SK-N-SH (cell line): ENCODE measurements at regions not wholly inside any gene's neighbourhood (a gene's known extent, or its start where the extent isn't known, plus 50 kb on each side); places are given as distances from the start of the nearest gene placed in this dataset.
"Not testable (repeated sequence)": the region's sequence is repeated elsewhere in the genome, so short reads cannot be mapped to it uniquely, and the experiment has no call there.

ENCODE experiments used
- CTCF ChIA-PET: fragments of 300-600, 350-600 bp; formaldehyde crosslinking; extraction: SDS; loops from one replicate; lab custom pipeline; 2021; lab: Yijun Ruan, JAX
- POLR2A ChIA-PET: fragments of 350-600 bp; sonication (Branson Sonifier 250); formaldehyde crosslinking; extraction: SDS; loops from one replicate; lab custom pipeline; 2020; ENCODE audit warnings: antibody characterized with exemption, inconsistent platforms; lab: Yijun Ruan, JAX
- DNase-seq: peaks from one replicate; pipeline ENCODE4 v3.0.0; 2012
- H2AFZ ChIP-seq: fragments of 200-600 bp; sonication (generic); 2 replicates; pipeline ENCODE4 v1.8.1; 2016; ENCODE audit warnings: antibody characterized with exemption, mild to moderate bottlenecking, low read depth
- H3F3A ChIP-seq: fragments of 200-600 bp; sonication (generic); replicated peaks from 2 replicates; pipeline ENCODE3; 2016; ENCODE audit warnings: antibody characterized with exemption, mild to moderate bottlenecking; ENCODE audit not compliant: insufficient read depth
- H3K27ac ChIP-seq, 2 experiments: fragments of 200-500 bp in 1 of 2; fragments of 200-600 bp in 1 of 2; sonication (Bioruptor generic) in 1 of 2; sonication (generic), shearing (Covaris generic) in 1 of 2; 2 replicates each; pipeline versions ENCODE4 v1.5.1 to v1.6.1; 2014 to 2016; ENCODE audit warnings: low read depth in 2 of 2, inconsistent platforms in 1 of 2, low read length in 1 of 2, mild to moderate bottlenecking in 1 of 2, mixed read lengths in 1 of 2
- H3K27me3 ChIP-seq: fragments of 200-600 bp; sonication (generic), shearing (Covaris generic); 2 replicates; pipeline ENCODE4 v1.6.1; 2016; ENCODE audit warnings: mixed run types; ENCODE audit not compliant: insufficient read depth
- H3K36me3 ChIP-seq, 2 experiments: fragments of 200-500 bp in 1 of 2; fragments of 200-600 bp in 1 of 2; sonication (Bioruptor generic) in 1 of 2; sonication (generic) in 1 of 2; replicated peaks in 1 of 2; 2 replicates each; pipeline versions ENCODE3 to v1.5.1; 2014 to 2016; ENCODE audit warnings: low read length in 1 of 2, mild to moderate bottlenecking in 1 of 2; ENCODE audit not compliant: insufficient read depth in 2 of 2, control insufficient read depth in 1 of 2
- H3K4me1 ChIP-seq, 2 experiments: fragments of 200-500 bp in 1 of 2; fragments of 200-600 bp in 1 of 2; sonication (Bioruptor generic) in 1 of 2; sonication (generic), shearing (Covaris generic) in 1 of 2; 2 replicates each; pipeline versions ENCODE4 v1.5.1 to v1.6.1; 2014 to 2016; ENCODE audit warnings: low read depth in 1 of 2, low read length in 1 of 2, mixed run types in 1 of 2; ENCODE audit not compliant: insufficient read depth in 2 of 2, control insufficient read depth in 1 of 2
- H3K4me2 ChIP-seq: fragments of 200-600 bp; sonication (generic), shearing (Covaris generic); 2 replicates; pipeline ENCODE4 v1.6.1; 2017; ENCODE audit warnings: mixed run types
- H3K4me3 ChIP-seq, 2 experiments: fragments of 200-500 bp in 1 of 2; fragments of 200-600 bp in 1 of 2; sonication (Bioruptor generic) in 1 of 2; sonication (generic), shearing (Covaris generic) in 1 of 2; 2 replicates each; pipeline versions ENCODE4 v1.5.1 to v1.8.1; 2014 to 2016; ENCODE audit warnings: low read depth in 2 of 2, inconsistent platforms in 1 of 2, low read length in 1 of 2, mild to moderate bottlenecking in 1 of 2, mixed read lengths in 1 of 2, moderate library complexity in 1 of 2
- H3K79me2 ChIP-seq: fragments of 200-600 bp; sonication (generic); 2 replicates; pipeline ENCODE4 v1.8.1; 2017; ENCODE audit warnings: mild to moderate bottlenecking; ENCODE audit not compliant: insufficient read depth
- H3K9ac ChIP-seq: fragments of 200-600 bp; sonication (generic); 2 replicates; pipeline ENCODE4 v1.6.1; 2017; ENCODE audit warnings: mixed run types
- H3K9me2 ChIP-seq: fragments of 200-600 bp; sonication (generic); 2 replicates; pipeline ENCODE4 v1.6.1; 2017; ENCODE audit warnings: mixed run types
- H3K9me3 ChIP-seq: fragments of 200-600 bp; sonication (generic); 2 replicates; pipeline ENCODE4 v1.6.1; 2017; ENCODE audit warnings: mixed run types, mild to moderate bottlenecking, moderate library complexity
- H4K20me1 ChIP-seq: fragments of 200-600 bp; sonication (generic); 2 replicates; pipeline ENCODE4 v1.6.1; 2017; ENCODE audit warnings: mild to moderate bottlenecking, mixed run types; ENCODE audit not compliant: insufficient read depth
- EZH2phosphoT487 ChIP-seq: fragments of 200-600 bp; sonication (generic); IDR thresholded peaks from 2 replicates; pipeline ENCODE4 v1.6.1; 2017; ENCODE audit warnings: low read depth, mixed run types, mild to moderate bottlenecking, antibody characterized with exemption, moderate library complexity, borderline replicate concordance
- FOXJ3 ChIP-seq: sonication (generic); formaldehyde crosslinking; IDR thresholded peaks from 2 replicates; pipeline ENCODE4 v1.5.1; 2020; ENCODE audit warnings: mild to moderate bottlenecking, missing genetic modification reagents
- JUND ChIP-seq: IDR thresholded peaks from 2 replicates; pipeline ENCODE4 v1.4.0; 2012
- MXI1 ChIP-seq: IDR thresholded peaks from 2 replicates; pipeline ENCODE4 v1.6.1; 2012; ENCODE audit warnings: mild to moderate bottlenecking, low read depth, low read length, improper control_type of control experiment
- RFX5 ChIP-seq: IDR thresholded peaks from 2 replicates; pipeline ENCODE4 v1.6.1; 2012; ENCODE audit warnings: mild to moderate bottlenecking, improper control_type of control experiment, low read length
- TAF1 ChIP-seq: IDR thresholded peaks from 2 replicates; pipeline ENCODE4 v1.6.1; 2012; ENCODE audit warnings: low read depth, mild to moderate bottlenecking, low read length, moderate library complexity, borderline replicate concordance
- WGBS: methylation state at CpG from one replicate; pipeline ENCODE4 v1.1.6; 2017; ENCODE audit warnings: low lambda C conversion rate; 5-methylcytosine and 5-hydroxymethylcytosine counted together
- TF ChIP-seq, protein P1 (sequence below): fragments of 150-350 bp; IDR thresholded peaks from 2 replicates; pipeline ENCODE4 v1.6.1; 2017; ENCODE audit warnings: antibody characterized with exemption, low read length, low read depth, borderline replicate concordance
- TF ChIP-seq, protein P2 (sequence below): fragments of 150-350 bp; IDR thresholded peaks from 2 replicates; pipeline ENCODE4 v1.6.1; 2016; ENCODE audit warnings: mild to moderate bottlenecking, low read depth, low read length
- TF ChIP-seq, protein P3 (sequence below): IDR thresholded peaks from 2 replicates; pipeline ENCODE4 v1.4.0; 2012; ENCODE audit warnings: low read depth, borderline replicate concordance
- TF ChIP-seq, protein P4 (sequence below): IDR thresholded peaks from 2 replicates; pipeline ENCODE4; 2012
- TF ChIP-seq, protein P5 (sequence below): IDR thresholded peaks from 2 replicates; pipeline ENCODE4 v1.4.0; 2012; ENCODE audit warnings: low read depth

DNA sequence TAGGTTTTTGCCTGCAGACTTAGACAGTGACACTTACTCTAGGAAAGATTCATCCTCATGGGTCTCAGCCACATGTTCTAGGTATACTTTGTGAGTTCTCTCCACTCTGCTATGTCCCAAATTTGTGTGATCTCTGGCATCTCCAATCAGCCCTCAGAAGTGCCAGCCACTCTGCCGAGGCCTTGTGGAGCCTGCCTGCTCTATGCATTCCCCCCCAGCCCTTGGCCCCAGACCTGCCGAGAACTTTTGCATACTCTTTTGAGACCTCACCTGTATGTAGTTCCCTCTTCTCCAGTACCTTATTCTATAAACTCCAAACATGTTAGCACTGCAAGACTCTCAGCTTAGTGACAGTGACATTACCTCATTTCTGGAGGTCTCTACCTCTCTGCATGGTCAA is 2170.5 kb upstream of the DEFB115 start:
- no peak for DNase-seq
- Histone ChIP-seq H3K4me3 (no peak overlapping the region), H4K20me1 (no peaks in the 10 kb centered on the region), H3K9ac (no peak overlapping the region), H3K9me2 (no peaks in the 10 kb centered on the region), H3K9me3 (no peaks in the 10 kb centered on the region), H3K36me3 (peaks cover 16 to 17% of the 10 kb centered on the region in 2 experiments), H2AFZ (no peak overlapping the region), H3K27me3 (no peaks in the 10 kb centered on the region), H3K4me1 (peaks cover 0 to 3% of the 10 kb centered on the region in 2 experiments; a peak in 2 of 4 replicates)
- 78% methylated on average over 2 of the region's 2 CpGs for whole genome bisulfite sequencing
- POLR2A ChIA-PET, result no interaction called here
- TF ChIP-seq, protein P1, sequence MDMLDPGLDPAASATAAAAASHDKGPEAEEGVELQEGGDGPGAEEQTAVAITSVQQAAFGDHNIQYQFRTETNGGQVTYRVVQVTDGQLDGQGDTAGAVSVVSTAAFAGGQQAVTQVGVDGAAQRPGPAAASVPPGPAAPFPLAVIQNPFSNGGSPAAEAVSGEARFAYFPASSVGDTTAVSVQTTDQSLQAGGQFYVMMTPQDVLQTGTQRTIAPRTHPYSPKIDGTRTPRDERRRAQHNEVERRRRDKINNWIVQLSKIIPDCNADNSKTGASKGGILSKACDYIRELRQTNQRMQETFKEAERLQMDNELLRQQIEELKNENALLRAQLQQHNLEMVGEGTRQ, result no peak
- TF ChIP-seq, protein P2, sequence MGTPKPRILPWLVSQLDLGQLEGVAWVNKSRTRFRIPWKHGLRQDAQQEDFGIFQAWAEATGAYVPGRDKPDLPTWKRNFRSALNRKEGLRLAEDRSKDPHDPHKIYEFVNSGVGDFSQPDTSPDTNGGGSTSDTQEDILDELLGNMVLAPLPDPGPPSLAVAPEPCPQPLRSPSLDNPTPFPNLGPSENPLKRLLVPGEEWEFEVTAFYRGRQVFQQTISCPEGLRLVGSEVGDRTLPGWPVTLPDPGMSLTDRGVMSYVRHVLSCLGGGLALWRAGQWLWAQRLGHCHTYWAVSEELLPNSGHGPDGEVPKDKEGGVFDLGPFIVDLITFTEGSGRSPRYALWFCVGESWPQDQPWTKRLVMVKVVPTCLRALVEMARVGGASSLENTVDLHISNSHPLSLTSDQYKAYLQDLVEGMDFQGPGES, result no peak
- TF ChIP-seq JUND, result no peak
- TF ChIP-seq, protein P3, sequence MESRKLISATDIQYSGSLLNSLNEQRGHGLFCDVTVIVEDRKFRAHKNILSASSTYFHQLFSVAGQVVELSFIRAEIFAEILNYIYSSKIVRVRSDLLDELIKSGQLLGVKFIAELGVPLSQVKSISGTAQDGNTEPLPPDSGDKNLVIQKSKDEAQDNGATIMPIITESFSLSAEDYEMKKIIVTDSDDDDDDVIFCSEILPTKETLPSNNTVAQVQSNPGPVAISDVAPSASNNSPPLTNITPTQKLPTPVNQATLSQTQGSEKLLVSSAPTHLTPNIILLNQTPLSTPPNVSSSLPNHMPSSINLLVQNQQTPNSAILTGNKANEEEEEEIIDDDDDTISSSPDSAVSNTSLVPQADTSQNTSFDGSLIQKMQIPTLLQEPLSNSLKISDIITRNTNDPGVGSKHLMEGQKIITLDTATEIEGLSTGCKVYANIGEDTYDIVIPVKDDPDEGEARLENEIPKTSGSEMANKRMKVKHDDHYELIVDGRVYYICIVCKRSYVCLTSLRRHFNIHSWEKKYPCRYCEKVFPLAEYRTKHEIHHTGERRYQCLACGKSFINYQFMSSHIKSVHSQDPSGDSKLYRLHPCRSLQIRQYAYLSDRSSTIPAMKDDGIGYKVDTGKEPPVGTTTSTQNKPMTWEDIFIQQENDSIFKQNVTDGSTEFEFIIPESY, result no peak
- TF ChIP-seq MXI1, result no peak
- TF ChIP-seq, protein P4, sequence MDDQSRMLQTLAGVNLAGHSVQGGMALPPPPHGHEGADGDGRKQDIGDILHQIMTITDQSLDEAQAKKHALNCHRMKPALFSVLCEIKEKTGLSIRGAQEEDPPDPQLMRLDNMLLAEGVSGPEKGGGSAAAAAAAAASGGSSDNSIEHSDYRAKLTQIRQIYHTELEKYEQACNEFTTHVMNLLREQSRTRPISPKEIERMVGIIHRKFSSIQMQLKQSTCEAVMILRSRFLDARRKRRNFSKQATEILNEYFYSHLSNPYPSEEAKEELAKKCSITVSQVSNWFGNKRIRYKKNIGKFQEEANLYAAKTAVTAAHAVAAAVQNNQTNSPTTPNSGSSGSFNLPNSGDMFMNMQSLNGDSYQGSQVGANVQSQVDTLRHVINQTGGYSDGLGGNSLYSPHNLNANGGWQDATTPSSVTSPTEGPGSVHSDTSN, result no peak
- TF ChIP-seq, protein P5, sequence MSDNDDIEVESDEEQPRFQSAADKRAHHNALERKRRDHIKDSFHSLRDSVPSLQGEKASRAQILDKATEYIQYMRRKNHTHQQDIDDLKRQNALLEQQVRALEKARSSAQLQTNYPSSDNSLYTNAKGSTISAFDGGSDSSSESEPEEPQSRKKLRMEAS, result no peak
- TF ChIP-seq EZH2phosphoT487, result no peak
- TF ChIP-seq RFX5, result no peak
- TF ChIP-seq FOXJ3 (CRISPR knock-in tag), result no peak
- TF ChIP-seq TAF1, result no peak
- TF ChIP-seq, all 33 proteins: peak for 0
- Histone ChIP-seq H3F3A (peaks cover 2% of the 10 kb centered on the region), H3K79me2 (peaks cover 36% of the 10 kb centered on the region), H3K4me2 (no peak overlapping the region), H3K27ac (no peak overlapping the region)
- CTCF ChIA-PET, result no interaction called here

DNA sequence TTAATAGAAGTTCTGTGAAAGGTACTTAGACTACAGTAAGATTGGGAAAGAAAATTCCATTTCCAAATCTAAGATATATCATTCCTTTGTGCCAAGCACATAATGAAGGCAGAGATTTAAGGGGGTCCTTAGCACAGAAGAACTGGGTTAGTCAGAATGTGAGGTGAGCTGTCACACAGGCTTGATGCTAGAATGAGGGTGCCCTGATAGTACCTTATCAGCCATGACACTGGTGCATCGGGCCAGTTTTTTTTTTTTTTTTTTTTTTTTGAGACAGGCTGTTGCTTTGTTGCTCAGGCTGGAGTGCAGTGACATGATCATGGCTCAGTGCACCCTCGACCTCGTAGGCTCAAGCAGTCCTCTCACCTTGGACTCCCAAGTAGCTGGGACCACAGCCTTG is 2169.6 kb upstream of the DEFB115 start:
- H3K4me1 ChIP-seq, H3K9me3 ChIP-seq, H3K9ac ChIP-seq, H3K4me3 ChIP-seq, CTCF ChIA-PET, H4K20me1 ChIP-seq, H3K27ac ChIP-seq, H3F3A ChIP-seq, H3K27me3 ChIP-seq, DNase-seq, H3K9me2 ChIP-seq, POLR2A ChIA-PET, H2AFZ ChIP-seq, H3K4me2 ChIP-seq: not testable (repeated sequence)
- Histone ChIP-seq H3K79me2 (peaks cover 31% of the 10 kb centered on the region), H3K36me3 (peaks cover 16 to 20% of the 10 kb centered on the region in 2 experiments)
- 53% methylated on average over 3 of the region's 3 CpGs for WGBS
